ENCODE measurements at regions not wholly inside any gene's neighbourhood (a gene's known extent, or its start where the extent isn't known, plus 50 kb on each side); places are given as distances from the start of the nearest gene placed in this dataset.

GRCh38 chr5:135642934-135643333 is 64.1 kb upstream of the CXCL14 start:
- TF ChIP-seq ETS1 (IDR thresholded peaks at IDR 0.05) (no peak), CTCF (conservative IDR thresholded peaks at IDR 0.05; ENCODE audit: low read depth in 2 of 2) (no peak), EZH2phosphoT487 (IDR thresholded peaks at IDR 0.05; ENCODE audit: unreplicated experiment) (no peak), EZH2 (IDR thresholded peaks at IDR 0.05; ENCODE audit: low read depth, unreplicated experiment) (no peak), POLR2AphosphoS5 (IDR thresholded peaks at IDR 0.05; ENCODE audit: low read depth) (no peak)
